Muscle of leg (tissue), 3 donors: ENCODE measurements at regions not wholly inside any gene's neighbourhood (a gene's known extent, or its start where the extent isn't known, plus 50 kb on each side); places are given as distances from the start of the nearest gene placed in this dataset.
A peak's percentile ranks its signal among the peaks of the same experiment; 100 is the strongest.

Experiments used
- DNase-seq: peaks from one replicate; pipeline ENCODE4 v3.0.0; 2013
- H3K27ac ChIP-seq: one replicate; pipeline ENCODE4 v1.5.1; 2013; ENCODE audit warnings: mild to moderate bottlenecking, low read length, control low read depth
- H3K27me3 ChIP-seq: one replicate; pipeline ENCODE4 v1.6.1; 2013; ENCODE audit warnings: low read length; ENCODE audit not compliant: control insufficient read depth, insufficient read depth
- H3K36me3 ChIP-seq: one replicate; pipeline ENCODE4 v1.6.1; 2013; ENCODE audit warnings: low read length; ENCODE audit not compliant: control insufficient read depth, insufficient read depth
- H3K4me1 ChIP-seq: one replicate; pipeline ENCODE4 v1.6.1; 2013; ENCODE audit warnings: low read length; ENCODE audit not compliant: control insufficient read depth, insufficient read depth
- H3K4me3 ChIP-seq: one replicate; pipeline ENCODE4 v1.5.1; 2013; ENCODE audit warnings: low read length, control low read depth
- H3K9me3 ChIP-seq: replicated peaks from 2 replicates; pipeline ENCODE4 v1.6.1; 2013; ENCODE audit warnings: low read depth, low read length; ENCODE audit not compliant: control insufficient read depth
- WGBS: methylation state at CpG from one replicate; pipeline ENCODE4 v1.1.5; 2013; ENCODE audit warnings: missing lambda C conversion rate; ENCODE audit not compliant: insufficient coverage; 5-methylcytosine and 5-hydroxymethylcytosine counted together

GRCh38 chr10:111151595-111152307 is 74.9 kb downstream of the ADRA2A start:
- Histone ChIP-seq H3K9me3 (no peaks in the 10 kb centered on the region), H3K4me1 (peaks cover 9% of the 10 kb centered on the region), H3K4me3 (no peak overlapping the region), H3K36me3 (no peaks in the 10 kb centered on the region), H3K27ac (no peak overlapping the region), H3K27me3 (peaks cover 3% of the 10 kb centered on the region)
- WGBS, result 53% methylated on average over 10 of the region's 14 CpGs
- DNase-seq, result no peak

- peaks cover 3% of the 10 kb centered on the region for H3K27me3 ChIP-seq
- no peaks in the 10 kb centered on the region for H3K36me3 ChIP-seq
- H3K4me1 ChIP-seq, result peaks cover 5% of the 10 kb centered on the region
- DNase-seq, result no peak
- no CpG with 5 or more reads among the region's 2 CpGs for WGBS
- no peak overlapping the region for H3K4me3 ChIP-seq
- H3K27ac ChIP-seq, result no peak overlapping the region
- H3K9me3 ChIP-seq, result no peaks in the 10 kb centered on the region
These were observed 79.9 kb downstream of the ADRA2A start for GRCh38 chr10:111156754-111157153.

- peaks cover 3% of the 10 kb centered on the region for H3K27me3 ChIP-seq
- no peak for DNase-seq
- WGBS, result 89% methylated on average over 1 of the region's 3 CpGs
- H3K4me1 ChIP-seq, result peaks cover 5% of the 10 kb centered on the region
- no peak overlapping the region for H3K4me3 ChIP-seq
- no peak overlapping the region for H3K27ac ChIP-seq
- no peaks in the 10 kb centered on the region for H3K36me3 ChIP-seq
- H3K9me3 ChIP-seq, result no peaks in the 10 kb centered on the region
These were observed 81.8 kb downstream of the ADRA2A start for GRCh38 chr10:111158595-111158994.

DNA sequence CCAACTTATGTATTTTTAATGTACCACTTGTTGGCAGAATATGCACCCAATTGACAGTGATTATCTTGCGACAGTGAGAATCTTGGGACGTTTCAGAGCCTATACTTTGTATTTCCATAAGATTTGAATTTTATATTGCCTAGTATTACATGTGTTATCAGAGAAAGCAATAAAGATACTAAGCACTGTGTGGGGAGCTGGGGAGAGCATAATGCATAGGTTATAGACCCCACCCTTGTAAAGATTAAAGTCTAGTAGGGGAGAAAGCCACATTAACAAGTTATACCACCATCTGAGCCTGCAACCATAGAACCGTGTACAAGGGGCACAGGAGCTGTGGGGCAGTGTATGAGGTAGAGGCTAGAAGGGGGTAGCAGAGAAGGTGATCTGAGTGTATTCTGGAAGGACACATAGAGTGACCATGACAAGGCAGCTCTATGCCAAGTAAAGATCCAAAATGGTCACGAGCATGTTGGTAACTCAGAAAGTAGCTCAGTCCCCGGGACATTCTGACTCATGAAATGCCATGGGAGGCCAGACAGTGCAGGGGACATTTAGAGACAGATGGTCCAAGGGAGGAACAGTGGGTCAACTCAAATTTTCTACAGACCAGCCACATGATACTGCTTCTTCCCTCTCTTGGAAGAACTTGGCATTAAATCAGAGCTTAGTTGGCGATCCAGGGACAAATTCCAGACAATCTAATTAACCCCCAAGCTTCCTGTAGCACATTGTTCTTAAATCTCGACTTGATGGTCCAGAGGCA is 84.5 kb downstream of the ADRA2A start:
- no peak overlapping the region for H3K4me3 ChIP-seq
- DNase-seq, result peak; percentile 61
- no peaks in the 10 kb centered on the region for H3K36me3 ChIP-seq
- no peaks in the 10 kb centered on the region for H3K9me3 ChIP-seq
- WGBS, result 49% methylated on average over 3 of the region's 7 CpGs
- H3K27me3 ChIP-seq, result no peaks in the 10 kb centered on the region
- peaks cover 5% of the 10 kb centered on the region for H3K4me1 ChIP-seq
- H3K27ac ChIP-seq, result no peak overlapping the region

DNA sequence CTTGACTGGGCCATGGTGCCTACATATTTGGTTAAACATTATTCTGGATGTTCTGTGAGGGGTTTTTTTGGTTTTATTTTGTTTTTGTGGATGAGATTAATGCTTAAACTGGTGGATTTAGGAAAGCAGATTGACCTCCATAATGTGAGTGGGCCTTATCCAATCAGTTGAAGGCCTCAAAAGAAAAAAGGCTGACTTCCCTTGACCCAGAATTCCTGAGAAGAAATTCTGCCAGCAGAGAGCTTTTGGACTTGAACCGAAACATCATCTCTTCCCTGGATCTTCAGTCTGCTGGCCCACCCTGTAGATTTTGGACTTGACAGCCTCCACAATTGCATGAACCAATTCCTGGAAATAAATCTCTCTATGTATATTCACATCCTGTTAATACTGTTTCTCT is 94.4 kb downstream of the ADRA2A start:
- Histone ChIP-seq H3K4me1 (peaks cover 9% of the 10 kb centered on the region), H3K9me3 (no peaks in the 10 kb centered on the region), H3K27me3 (no peaks in the 10 kb centered on the region), H3K27ac (no peak overlapping the region), H3K36me3 (no peaks in the 10 kb centered on the region), H3K4me3 (no peak overlapping the region)
- DNase-seq, result no peak
- no CpG with 5 or more reads among the region's 1 CpG for WGBS

DNA sequence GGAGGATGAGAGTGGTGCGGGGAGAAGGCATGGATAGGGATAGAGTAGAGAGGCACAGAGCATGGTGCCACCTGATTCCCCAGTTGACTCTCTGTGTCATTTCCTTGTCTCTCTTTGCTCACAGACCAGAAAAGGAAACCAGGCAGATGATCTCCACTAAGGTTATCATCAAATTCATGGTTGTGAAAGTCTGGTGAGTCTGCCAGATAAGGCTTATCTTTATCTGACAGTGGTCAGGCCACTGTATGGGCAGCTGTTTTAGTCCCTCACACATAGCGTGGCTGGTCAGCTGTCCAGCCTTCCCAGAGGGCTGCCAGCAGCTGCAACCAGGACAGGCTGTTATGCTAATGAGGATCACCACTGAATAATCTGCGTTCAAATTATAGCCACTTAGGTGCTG is 99.0 kb downstream of the ADRA2A start:
- peak; percentile 60 for DNase-seq
- H3K9me3 ChIP-seq, result no peaks in the 10 kb centered on the region
- H3K27ac ChIP-seq, result no peak overlapping the region
- peaks cover 9% of the 10 kb centered on the region for H3K4me1 ChIP-seq
- no peaks in the 10 kb centered on the region for H3K36me3 ChIP-seq
- WGBS, result no CpG with 5 or more reads among the region's 3 CpGs
- H3K27me3 ChIP-seq, result no peaks in the 10 kb centered on the region
- no peak overlapping the region for H3K4me3 ChIP-seq

DNA sequence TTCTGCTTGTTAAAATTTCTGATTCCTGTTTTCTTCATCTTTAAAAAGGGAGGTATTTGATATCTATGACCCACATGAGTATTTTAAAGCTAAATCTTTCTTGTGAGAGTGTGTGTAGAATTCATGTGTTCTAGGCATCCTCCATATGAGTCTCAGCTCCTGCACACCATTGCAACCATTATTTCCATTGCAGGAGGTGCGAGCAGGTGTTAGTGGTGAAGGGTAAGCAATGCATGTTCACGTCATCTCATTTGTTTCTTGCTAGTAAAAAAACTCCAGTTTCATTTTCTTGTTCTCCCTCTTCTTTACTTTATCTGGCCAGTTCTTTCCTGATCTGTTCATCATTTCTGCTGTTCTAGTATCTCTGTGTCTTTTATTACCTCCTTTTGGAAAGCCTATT is 100.5 kb downstream of the ADRA2A start:
- H3K4me3 ChIP-seq, result no peak overlapping the region
- H3K9me3 ChIP-seq, result no peaks in the 10 kb centered on the region
- H3K27ac ChIP-seq, result no peak overlapping the region
- no peak for DNase-seq
- H3K27me3 ChIP-seq, result no peaks in the 10 kb centered on the region
- H3K36me3 ChIP-seq, result no peaks in the 10 kb centered on the region
- no CpG with 5 or more reads among the region's 2 CpGs for WGBS
- H3K4me1 ChIP-seq, result peaks cover 9% of the 10 kb centered on the region

- peaks cover 9% of the 10 kb centered on the region for H3K4me1 ChIP-seq
- no peak overlapping the region for H3K4me3 ChIP-seq
- no peaks in the 10 kb centered on the region for H3K36me3 ChIP-seq
- no peak for DNase-seq
- no CpG with 5 or more reads among the region's 2 CpGs for WGBS
- H3K9me3 ChIP-seq, result no peaks in the 10 kb centered on the region
- no peak overlapping the region for H3K27ac ChIP-seq
- no peaks in the 10 kb centered on the region for H3K27me3 ChIP-seq
These were observed 102.7 kb downstream of the ADRA2A start for GRCh38 chr10:111179514-111179913.

DNA sequence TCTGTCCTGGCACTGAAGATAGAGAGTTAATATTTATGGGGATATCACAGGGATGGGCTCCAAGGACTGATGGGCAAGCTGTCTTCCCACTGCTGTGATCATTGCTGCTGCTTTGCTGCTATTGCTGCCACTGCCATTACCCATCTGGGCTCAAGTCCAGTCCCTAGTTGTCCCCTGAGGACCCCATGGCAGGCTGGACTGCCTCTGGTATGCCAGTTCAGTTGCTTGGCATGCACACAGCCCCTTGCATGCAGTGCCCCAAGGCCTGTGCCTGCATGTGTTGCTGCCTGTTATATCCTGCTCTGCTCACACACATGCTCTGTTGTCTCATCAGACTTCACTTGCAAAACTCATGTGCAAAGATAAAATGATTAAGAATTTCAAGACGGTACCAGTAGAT is 109.5 kb downstream of the ADRA2A start:
- Histone ChIP-seq H3K27ac (peak overlapping the region; percentile 66), H3K4me3 (no peak overlapping the region), H3K9me3 (no peaks in the 10 kb centered on the region), H3K4me1 (peaks cover 10% of the 10 kb centered on the region), H3K27me3 (no peaks in the 10 kb centered on the region), H3K36me3 (no peaks in the 10 kb centered on the region)
- WGBS, result no CpG with 5 or more reads among the region's 1 CpG
- peak; percentile 83 for DNase-seq

DNA sequence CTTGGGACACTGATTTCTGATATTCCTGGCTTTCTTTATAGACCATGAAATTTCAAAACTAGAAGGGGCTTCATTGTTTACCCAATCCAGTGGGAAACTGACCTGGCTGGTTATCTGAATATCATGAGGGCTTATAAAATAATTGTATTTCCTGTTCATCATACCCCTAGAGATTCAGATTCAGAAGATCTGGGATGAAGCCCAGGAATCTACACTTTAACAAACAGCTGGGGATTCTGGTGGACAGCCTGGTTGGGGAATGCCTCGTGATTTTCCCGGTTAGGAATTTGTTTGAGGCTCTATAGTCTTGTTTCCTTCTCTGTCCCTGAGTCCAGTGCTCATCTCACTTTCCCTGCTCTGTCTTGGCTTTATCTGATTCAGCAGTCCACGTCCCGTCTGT is 110.3 kb downstream of the ADRA2A start:
- Histone ChIP-seq H3K36me3 (no peaks in the 10 kb centered on the region), H3K27me3 (no peaks in the 10 kb centered on the region), H3K27ac (peak overlapping the region; percentile 48), H3K4me1 (peaks cover 10% of the 10 kb centered on the region), H3K9me3 (no peaks in the 10 kb centered on the region), H3K4me3 (no peak overlapping the region)
- no CpG with 5 or more reads among the region's 4 CpGs for WGBS
- DNase-seq, result peak; percentile 71
